Erythroblast (primary cell): ENCODE measurements at regions not wholly inside any gene's neighbourhood (a gene's known extent, or its start where the extent isn't known, plus 50 kb on each side); places are given as distances from the start of the nearest gene placed in this dataset.

Source experiments
- DNase-seq, 2 experiments: peaks; one replicate each; lab custom pipeline; 2025; lab: John Stamatoyannopoulos, UW
- GATA1 ChIP-seq: IDR thresholded peaks from 2 replicates; pipeline ENCODE4 v1.6.1; 2011; ENCODE audit warnings: low read depth, mild to moderate bottlenecking, control low read depth, low read length, moderate library complexity
- POLR2A ChIP-seq: IDR thresholded peaks from 2 replicates; pipeline ENCODE4 v1.6.1; 2011; ENCODE audit warnings: mild to moderate bottlenecking, low read length

DNA sequence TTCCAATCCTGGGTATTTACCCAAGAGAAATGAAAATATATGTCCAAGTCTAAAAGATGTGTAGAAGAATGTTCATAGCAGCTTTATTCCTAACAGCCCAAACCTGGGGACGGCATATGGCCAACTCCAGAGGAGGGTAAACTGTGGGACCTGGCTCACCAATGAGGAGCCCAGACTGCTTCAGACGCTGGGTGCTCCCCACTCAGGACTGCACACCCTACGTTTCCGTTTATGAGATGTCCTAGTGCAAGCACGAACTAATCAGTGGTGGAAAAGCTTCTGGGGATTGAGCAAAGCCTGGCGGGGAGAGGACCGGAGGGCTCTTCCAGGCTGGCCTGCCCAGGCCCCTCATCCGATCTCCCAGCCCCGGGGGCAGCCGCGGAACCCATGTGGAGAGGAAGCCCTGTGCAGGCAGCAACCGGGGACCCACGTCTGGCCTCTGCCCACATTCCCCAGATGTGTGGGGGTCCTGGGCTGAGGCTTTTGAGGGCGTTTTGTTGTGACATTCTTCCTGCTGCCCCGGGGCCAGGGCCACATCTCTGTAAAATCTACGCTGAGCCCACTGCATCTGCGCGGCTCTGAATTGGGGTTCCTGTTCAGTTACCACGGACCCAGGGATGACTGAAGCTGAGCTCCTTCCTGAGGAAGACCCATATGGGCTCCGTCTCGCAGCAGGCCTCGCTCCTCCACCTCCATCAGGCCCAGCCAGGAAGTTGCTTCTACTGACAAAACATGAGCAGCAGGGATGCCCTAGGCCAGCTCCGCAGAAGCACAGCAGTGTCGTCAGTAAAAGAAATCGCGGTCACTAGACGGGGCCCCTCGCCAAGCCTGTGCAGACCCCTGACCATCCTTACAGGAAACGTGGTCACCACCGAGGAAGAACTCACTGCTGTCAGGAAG, 188.0 kb downstream of the DLL1 start:
- DNase-seq: no peak
- no peak for TF ChIP-seq GATA1
- TF ChIP-seq POLR2A: no peak

DNA sequence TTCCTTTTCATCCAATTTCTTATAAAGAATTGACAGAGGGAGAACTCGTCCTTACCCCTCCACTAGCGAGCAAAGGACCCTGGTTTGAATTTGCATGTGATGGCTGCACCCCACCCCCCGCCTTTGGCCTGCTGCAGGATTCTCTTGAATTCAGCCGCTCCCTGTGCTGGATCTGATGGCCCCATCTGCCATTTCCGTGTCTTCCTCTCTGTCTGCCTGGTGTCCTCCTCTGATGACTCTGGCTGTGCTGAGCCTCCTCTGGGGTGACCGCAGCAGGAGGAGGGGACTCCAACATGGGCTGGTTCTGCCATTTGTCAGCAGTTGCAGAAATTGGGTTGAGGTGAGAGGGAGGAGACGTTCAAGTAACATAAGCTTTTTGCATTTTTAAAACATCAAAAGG, 188.8 kb downstream of the DLL1 start:
- no peak for DNase-seq
- no peak for TF ChIP-seq GATA1
- TF ChIP-seq POLR2A: no peak

DNA sequence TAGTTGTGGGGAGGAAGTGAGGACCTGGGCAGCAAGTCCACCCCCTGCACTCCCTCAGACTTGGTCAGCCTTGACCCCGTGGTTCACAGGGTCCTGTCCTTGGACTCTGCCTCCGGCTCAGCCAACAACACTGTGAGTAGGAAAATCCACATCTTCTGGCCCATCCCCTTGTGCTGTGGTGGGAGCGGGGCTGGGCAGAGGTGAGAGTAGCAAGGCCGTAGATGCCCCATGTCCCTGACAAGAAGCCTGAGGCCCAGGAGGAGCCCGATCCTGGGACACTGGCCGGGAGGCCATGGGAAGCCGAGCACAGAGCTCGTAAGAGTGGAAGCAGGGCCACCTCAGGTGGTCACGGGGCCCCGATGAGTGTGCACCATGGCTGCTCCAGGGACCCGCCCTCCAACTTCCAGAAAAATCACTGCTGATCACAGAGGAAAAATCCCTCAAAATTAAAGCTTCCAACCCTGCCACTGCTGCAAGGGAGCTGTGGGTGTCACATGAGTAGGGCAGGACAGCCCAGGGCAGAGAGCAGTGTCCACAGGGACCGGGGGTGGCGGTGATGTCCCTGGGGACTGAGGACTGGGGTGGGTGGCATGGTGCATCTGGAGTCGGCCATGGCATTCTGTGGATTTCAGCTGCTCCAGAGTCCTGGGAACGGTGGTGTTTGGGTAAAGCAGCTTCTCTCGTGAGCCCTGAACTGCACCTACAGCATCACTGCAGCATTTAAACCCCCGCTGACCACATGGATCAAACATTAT, 189.4 kb downstream of the DLL1 start:
- TF ChIP-seq POLR2A (no peak), GATA1 (no peak)
- DNase-seq: no peak

- no peak for DNase-seq
- no peak for TF ChIP-seq GATA1
- TF ChIP-seq POLR2A: no peak
These were observed 190.8 kb downstream of the DLL1 start for GRCh38 chr6:170100046-170100445.

DNA sequence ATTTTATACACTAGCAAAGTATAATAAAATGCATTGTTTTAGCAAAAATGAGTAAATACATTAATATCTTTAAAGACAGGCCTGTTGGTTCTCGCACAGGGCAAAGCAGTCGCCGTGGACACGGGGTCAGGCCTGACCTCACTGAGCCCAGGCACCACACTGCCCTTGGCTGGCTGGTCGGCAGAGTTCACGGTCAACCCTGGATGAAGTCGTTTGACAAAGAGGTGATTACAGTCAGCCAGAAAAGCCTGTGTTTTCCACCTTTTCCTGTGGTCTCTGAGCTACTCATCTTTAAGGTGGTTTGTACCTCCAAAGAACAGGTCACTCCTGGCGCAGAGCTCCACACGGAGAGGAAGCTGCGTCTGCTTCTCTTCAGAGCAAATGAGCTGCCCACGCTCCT, 191.5 kb downstream of the DLL1 start:
- TF ChIP-seq GATA1 (no peak), POLR2A (no peak)
- DNase-seq: no peak

- DNase-seq: no peak
- TF ChIP-seq POLR2A: no peak
- no peak for TF ChIP-seq GATA1
These were observed 192.3 kb downstream of the DLL1 start for GRCh38 chr6:170098428-170099170.

- TF ChIP-seq POLR2A (no peak), GATA1 (no peak)
- no peak for DNase-seq
These were observed 193.1 kb downstream of the DLL1 start for GRCh38 chr6:170097505-170098427.

DNA sequence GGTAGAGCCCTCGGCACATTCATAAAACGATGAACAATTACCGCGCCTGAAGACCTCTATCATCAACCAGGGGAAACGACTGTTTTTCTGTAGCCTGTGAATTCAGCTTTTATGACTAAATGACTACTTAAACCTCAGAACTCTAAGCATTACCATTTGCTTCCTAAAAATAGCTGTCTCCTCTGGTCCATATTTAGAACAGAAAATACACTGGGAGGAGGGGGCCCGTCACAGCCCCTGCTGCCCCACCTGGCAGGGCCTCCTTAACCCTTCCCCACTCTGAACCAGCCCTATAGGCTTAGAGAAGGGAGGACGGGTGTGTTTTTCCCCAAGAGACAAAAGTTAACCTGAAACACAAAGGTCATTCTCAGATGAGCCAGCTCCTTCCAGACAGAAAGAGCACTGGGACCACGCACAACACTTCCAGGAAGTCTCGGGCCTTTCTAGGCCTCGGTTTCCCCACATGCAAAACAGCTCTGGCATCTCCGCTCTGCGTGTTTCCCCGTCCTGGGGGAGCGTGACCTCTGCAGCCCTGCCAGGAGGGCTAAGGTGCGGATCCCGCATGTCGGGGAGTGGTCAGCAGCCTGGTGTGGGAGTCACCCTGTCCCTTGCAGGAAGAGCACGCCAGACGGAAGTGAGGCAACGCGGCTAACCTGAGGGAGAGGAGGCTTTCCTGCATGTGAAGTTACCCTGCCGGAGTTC, 193.9 kb downstream of the DLL1 start:
- DNase-seq: no peak
- TF ChIP-seq GATA1 (no peak), POLR2A (no peak)

DNA sequence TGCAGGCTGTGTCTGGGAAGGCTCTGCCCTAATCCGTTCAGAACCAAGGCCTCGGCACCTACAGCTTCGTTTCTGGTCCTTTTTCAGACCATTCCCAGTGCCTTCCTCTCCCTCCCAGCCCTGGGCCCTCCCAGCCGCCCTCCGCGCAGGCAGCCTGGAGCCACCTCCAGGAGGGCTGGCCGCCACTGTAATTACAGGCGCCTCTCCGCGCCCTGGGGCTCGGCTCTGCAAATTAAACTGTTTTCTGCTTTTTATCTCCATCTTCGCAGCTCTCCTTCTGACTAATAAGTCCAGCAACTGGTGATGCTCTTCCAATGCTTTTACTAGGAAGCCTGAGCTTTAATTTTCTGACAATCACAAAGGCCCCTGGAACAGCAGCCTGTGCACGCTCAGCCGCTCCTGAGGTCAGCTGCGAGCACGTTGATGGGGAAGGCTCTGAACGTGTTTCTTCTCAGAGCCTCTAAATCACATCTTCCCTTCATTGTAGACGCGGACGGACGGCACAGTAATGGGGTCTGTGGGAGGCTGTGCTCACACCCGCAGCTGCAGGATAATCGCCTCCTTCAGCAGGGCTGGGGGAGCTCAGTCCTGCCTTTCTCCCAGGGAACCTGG, 194.6 kb downstream of the DLL1 start:
- DNase-seq: no peak
- TF ChIP-seq POLR2A: no peak
- TF ChIP-seq GATA1: no peak

DNA sequence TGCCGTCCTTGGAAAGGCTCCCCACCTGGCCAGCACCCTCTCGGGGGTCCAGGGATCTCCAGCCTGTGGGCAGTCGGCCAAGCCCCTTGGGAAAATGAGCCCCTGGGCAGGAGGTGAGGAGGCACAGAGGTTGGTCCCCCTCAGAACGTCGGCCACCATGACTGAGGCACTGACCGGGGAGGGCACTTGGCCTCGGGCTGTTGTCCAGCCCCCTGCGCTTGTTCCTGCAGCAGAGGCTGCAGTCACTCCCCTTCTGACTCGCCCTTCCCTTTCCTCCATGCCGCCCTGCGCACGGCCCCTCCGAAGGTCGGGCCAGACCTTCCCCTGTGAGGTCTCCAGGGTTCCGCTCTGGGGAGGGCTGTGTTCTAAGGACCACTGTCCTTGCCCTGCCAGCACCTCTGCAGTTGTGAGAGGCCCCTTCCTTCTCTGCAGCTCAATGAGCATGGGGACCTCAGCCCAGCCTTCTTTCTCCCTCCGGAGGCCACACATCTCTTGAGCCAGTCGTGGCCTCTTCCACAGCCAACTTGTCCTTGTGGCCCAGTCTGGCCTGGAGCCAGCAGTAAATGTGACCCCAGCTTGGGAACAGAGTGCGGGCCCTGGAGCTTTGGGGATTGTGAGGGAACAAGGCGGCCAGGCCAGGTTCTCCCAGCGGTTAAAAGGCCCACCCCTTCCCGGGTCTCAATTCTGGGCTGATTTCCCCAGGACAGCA, 195.5 kb downstream of the DLL1 start:
- TF ChIP-seq POLR2A: no peak
- TF ChIP-seq GATA1: no peak
- DNase-seq: no peak

DNA sequence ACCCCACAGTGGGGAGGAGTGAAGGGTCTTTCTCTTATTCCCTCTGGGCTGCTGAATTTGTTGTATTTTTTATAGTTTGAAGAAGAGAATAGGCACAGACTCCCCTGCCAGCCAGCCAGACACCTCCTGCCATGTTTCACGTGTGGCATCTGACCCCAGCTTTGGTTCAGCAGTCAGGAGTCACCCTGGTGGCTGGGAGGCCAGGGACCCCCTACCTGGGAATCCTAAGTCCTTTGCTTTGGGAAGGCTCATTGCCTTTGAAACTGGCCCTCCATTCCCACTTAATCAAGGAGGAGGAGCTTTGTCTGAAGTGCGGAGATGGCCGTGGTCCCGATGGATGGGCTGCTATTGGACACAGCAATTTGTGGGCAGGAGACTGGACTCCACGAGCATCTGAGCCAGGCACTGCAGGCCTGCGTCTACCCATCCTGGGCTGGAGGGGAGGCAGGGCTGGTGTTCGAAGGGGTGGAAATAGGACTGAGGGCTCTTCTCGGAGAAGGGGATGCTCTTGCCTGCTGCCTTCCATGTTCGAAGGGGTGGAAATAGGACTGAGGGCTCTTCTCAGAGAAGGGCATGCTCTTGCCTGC, 196.1 kb downstream of the DLL1 start:
- no peak for TF ChIP-seq POLR2A
- no peak for TF ChIP-seq GATA1

More for the DNA sequence above, 196.1 kb downstream of the DLL1 start:
- no peak for DNase-seq
